ENCODE measurements at regions not wholly inside any gene's neighbourhood (a gene's known extent, or its start where the extent isn't known, plus 50 kb on each side); places are given as distances from the start of the nearest gene placed in this dataset.

GRCh38 chr17:77450742-77451244, 310.0 kb downstream of the SEC14L1 start:
- peaks cover 58% of the 10 kb centered on the region for H3K4me1 ChIP-seq (ENCODE audit: control insufficient read depth, insufficient read depth, low read length)
- peak overlapping the region; percentile 98 for H3K27ac ChIP-seq (ENCODE audit: insufficient read depth, low read depth, low read length, poor library complexity, severe bottlenecking)
- H3K27me3 ChIP-seq (ENCODE audit: control insufficient read depth, insufficient read depth, low read length, poor library complexity, severe bottlenecking) = no peaks in the 10 kb centered on the region

DNA sequence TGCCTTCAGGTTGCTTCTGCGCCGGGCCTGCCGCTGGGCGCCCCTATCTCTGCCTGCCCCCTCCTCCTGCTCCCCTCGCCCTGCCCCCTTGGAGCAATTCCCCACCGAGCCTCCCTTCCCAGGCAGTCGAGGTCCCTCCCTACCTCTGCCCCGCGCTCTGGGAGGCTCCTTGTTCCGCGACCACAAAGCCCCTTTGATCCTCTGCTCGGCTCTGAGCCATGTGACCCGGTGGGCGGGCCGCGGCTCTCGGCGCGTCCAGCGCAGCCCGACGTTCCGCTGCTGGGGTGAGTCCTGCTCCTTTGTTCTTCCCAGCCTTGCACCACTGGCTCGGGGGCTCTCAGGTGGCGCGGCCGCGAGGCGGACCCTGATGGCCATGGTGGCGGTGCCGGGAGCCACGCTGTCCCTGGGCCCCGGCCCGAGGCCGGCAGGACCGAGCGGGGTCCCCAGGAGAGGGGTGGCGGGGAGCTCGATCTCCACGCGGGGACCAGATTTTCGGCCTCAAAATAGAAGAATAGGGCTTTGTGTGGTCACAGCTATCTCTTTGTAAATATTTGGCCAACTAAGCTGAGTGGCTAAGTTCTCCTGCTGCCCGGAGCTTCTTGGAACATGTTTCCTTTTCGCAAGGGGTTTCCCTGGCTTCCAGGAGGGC, 310.6 kb downstream of the SEC14L1 start:
- Histone ChIP-seq H3K27ac (ENCODE audit: insufficient read depth, low read depth, low read length, poor library complexity, severe bottlenecking) (peak overlapping the region; percentile 98), H3K4me3 (ENCODE audit: insufficient read depth, low read depth, low read length) (peak overlapping the region; percentile 55), H3K4me1 (ENCODE audit: control insufficient read depth, insufficient read depth, low read length) (peaks cover 58% of the 10 kb centered on the region), H3K9me3 (ENCODE audit: control insufficient read depth, low read length) (no peaks in the 10 kb centered on the region), H3K27me3 (ENCODE audit: control insufficient read depth, insufficient read depth, low read length, poor library complexity, severe bottlenecking) (no peaks in the 10 kb centered on the region), H3K36me3 (ENCODE audit: control insufficient read depth, insufficient read depth, low read length) (no peaks in the 10 kb centered on the region)
- 0% methylated on average over 44 of the region's 44 CpGs for WGBS, 2 experiments

More at GRCh38 chr17:77450742-77451244, 310.0 kb downstream of the SEC14L1 start:
- WGBS, 2 experiments = 4 to 10% methylated on average over 9 of the region's 9 CpGs
- H3K36me3 ChIP-seq (ENCODE audit: control insufficient read depth, insufficient read depth, low read length) = no peaks in the 10 kb centered on the region
- H3K4me3 ChIP-seq (ENCODE audit: insufficient read depth, low read depth, low read length) = peak overlapping the region; percentile 55
- no peaks in the 10 kb centered on the region for H3K9me3 ChIP-seq (ENCODE audit: control insufficient read depth, low read length)

DNA sequence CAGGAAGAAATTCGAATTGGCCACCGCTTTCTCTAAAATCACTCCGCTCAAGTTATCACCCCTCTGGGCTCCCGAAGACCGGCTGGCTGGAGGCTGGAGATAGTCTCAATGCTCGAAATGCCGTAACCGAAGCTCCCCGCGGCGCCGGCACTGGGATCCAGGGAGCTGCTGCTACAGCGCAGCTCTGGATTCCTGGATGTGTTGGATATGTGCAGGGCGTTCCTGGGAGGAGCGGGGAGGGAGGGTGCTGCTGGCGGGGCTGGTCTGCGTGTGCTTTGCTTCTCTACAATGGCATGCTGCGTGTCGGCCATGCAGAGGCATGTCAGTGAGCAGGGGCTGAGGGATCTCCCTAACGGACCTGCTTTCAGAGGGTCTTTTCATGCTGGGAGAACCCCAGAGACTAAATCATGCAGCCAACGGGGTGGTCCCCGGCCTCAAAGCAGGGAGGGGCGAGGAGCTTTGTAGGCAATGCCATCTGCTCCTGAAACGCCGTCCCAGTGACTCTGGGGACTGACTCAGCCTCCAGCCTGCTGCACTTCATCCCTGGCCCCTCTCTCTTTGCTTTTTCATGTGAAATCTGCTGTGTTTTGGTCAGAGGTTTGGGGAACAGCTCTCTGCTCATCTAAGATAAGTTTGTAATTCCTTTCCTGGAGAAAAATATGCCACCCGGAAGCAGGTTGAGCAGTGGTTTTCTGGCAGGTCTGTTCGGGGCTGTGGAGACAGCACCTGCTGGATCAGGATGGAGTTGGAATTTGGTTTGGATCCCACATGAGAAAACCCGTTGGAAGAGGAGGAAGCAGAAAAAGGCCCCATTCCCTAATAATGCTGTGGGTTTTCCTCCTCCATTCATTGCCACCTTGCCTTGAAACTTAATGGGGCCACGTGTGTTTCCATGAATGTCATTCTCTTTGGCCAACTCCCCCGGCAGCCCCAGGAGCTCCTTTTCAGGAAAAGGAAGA, 311.4 kb downstream of the SEC14L1 start:
- Histone ChIP-seq H3K9me3 (ENCODE audit: control insufficient read depth, low read length) (no peaks in the 10 kb centered on the region), H3K4me3 (ENCODE audit: insufficient read depth, low read depth, low read length) (peak overlapping the region; percentile 55), H3K27ac (ENCODE audit: insufficient read depth, low read depth, low read length, poor library complexity, severe bottlenecking) (peak overlapping the region; percentile 98), H3K36me3 (ENCODE audit: control insufficient read depth, insufficient read depth, low read length) (no peaks in the 10 kb centered on the region), H3K4me1 (ENCODE audit: control insufficient read depth, insufficient read depth, low read length) (peaks cover 58% of the 10 kb centered on the region), H3K27me3 (ENCODE audit: control insufficient read depth, insufficient read depth, low read length, poor library complexity, severe bottlenecking) (no peaks in the 10 kb centered on the region)
- WGBS, 2 experiments = 3 to 4% methylated on average over 30 of the region's 30 CpGs

- Histone ChIP-seq H3K4me3 (ENCODE audit: insufficient read depth, low read depth, low read length) (no peak overlapping the region), H3K36me3 (ENCODE audit: control insufficient read depth, insufficient read depth, low read length) (no peaks in the 10 kb centered on the region), H3K27ac (ENCODE audit: insufficient read depth, low read depth, low read length, poor library complexity, severe bottlenecking) (no peak overlapping the region), H3K9me3 (ENCODE audit: control insufficient read depth, low read length) (no peaks in the 10 kb centered on the region), H3K27me3 (ENCODE audit: control insufficient read depth, insufficient read depth, low read length, poor library complexity, severe bottlenecking) (no peaks in the 10 kb centered on the region), H3K4me1 (ENCODE audit: control insufficient read depth, insufficient read depth, low read length) (peaks cover 65% of the 10 kb centered on the region)
- 80 to 85% methylated on average over 14 to 15 of the region's 15 CpGs for WGBS, 2 experiments
These were observed 313.0 kb downstream of the SEC14L1 start for GRCh38 chr17:77453613-77454241.

DNA sequence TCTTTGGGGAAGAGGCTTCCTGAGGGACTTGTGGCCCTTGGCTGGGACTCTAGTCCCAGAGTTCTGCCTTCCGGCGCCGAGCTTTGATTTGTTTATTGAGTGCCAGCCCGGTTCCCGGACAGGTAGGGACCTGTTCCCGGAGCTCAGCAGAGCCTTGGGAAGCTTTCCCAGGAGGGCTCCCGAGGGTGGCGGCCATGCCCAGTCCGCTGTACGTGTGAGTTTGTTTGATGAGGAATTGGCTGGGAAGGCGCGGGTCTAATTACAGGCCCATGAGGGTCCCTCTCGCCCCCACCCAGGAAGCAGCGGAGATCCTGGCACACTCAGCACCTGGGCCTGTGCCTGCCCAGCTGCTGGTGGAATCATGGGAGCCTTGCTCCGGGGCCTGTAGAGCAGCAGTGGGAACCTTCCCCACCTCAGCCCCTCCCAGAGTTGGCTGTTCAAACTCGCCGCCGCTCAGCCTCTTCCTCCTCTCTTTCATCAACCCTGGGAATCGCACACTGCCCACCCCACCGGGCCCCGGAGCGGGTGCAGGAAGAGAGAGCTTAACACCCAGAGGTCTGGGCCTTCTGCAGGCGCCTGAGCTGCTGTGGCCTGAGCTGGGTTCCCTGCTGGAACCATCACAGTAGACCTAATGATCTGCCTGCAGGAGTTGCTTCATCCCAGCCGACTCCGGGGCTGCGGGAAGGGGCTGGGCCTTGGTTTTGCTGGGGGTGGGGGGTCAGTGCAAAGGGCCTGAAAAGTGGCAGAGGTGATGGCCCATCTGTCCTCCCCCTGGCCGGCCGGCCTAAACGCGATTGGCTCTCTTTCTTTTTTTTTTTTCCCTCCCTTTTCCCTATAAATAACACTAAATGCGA, 313.7 kb downstream of the SEC14L1 start:
- WGBS, 2 experiments = 80 to 85% methylated on average over 31 of the region's 31 CpGs
- no peaks in the 10 kb centered on the region for H3K36me3 ChIP-seq (ENCODE audit: control insufficient read depth, insufficient read depth, low read length)
- no peaks in the 10 kb centered on the region for H3K27me3 ChIP-seq (ENCODE audit: control insufficient read depth, insufficient read depth, low read length, poor library complexity, severe bottlenecking)
- peaks cover 65% of the 10 kb centered on the region for H3K4me1 ChIP-seq (ENCODE audit: control insufficient read depth, insufficient read depth, low read length)
- H3K9me3 ChIP-seq (ENCODE audit: control insufficient read depth, low read length) = no peaks in the 10 kb centered on the region
- H3K4me3 ChIP-seq (ENCODE audit: insufficient read depth, low read depth, low read length) = no peak overlapping the region
- H3K27ac ChIP-seq (ENCODE audit: insufficient read depth, low read depth, low read length, poor library complexity, severe bottlenecking) = no peak overlapping the region

DNA sequence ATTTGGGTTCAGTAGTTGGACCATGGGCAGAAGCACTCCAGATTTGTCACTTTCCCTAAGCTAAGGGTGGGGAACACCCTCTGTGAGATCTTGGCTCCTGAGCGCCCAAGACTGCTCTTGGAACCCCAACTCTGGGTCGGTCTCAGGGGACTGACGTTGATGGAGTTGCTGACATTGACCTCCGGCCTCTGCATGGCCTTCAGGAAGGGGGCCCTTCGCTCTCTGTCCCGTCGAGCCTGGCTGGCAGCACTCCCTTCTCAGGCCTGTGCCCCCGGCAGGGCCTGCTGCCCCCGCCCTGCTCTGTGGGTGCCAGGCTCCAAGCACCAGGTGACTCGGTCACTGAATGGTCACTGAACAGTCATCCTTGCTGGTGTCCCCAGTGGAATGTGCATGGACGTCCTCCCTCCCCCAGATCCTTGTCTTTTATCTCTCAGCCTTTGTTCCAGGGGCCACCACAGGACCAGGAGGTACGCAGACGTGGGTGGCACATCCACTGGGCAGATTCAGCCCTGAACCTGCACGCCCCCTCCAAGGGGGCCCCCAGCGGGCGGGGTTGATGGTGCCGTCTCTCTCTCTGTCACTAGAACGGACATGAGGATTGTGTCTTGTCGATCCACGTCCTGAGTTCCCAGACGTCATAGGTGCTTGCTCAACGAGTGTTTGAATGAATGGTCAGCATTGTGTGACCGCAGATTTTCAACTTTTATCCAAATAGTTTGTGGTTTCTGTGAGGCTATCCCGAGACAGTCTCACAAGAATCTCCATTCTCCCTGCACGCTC, 314.5 kb downstream of the SEC14L1 start:
- no peak overlapping the region for H3K4me3 ChIP-seq (ENCODE audit: insufficient read depth, low read depth, low read length)
- H3K27me3 ChIP-seq (ENCODE audit: control insufficient read depth, insufficient read depth, low read length, poor library complexity, severe bottlenecking) = no peaks in the 10 kb centered on the region
- no peaks in the 10 kb centered on the region for H3K36me3 ChIP-seq (ENCODE audit: control insufficient read depth, insufficient read depth, low read length)
- H3K9me3 ChIP-seq (ENCODE audit: control insufficient read depth, low read length) = no peaks in the 10 kb centered on the region
- peaks cover 61% of the 10 kb centered on the region for H3K4me1 ChIP-seq (ENCODE audit: control insufficient read depth, insufficient read depth, low read length)
- H3K27ac ChIP-seq (ENCODE audit: insufficient read depth, low read depth, low read length, poor library complexity, severe bottlenecking) = peak overlapping the region; percentile 44
- 87 to 88% methylated on average over 25 of the region's 25 CpGs for WGBS, 2 experiments

DNA sequence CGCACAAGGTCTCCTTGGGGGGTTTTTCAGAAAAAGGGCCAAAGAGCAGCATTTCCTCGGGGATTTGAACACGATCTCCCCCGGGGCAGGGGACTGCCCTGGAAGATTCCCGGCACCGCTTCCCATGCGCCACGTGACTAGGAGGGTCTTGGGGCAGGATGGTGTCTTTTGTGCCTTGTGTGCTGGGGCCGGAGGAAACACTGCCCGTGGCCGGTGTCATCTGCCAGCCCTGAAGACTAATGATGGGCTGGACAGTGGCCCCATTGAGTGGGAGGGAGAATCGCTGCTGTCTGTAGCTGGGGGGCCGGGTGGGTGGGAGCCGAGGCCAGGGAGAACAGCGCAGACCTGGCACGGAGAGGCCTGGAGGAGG, 315.1 kb downstream of the SEC14L1 start:
- peaks cover 59% of the 10 kb centered on the region for H3K4me1 ChIP-seq (ENCODE audit: control insufficient read depth, insufficient read depth, low read length)
- H3K27me3 ChIP-seq (ENCODE audit: control insufficient read depth, insufficient read depth, low read length, poor library complexity, severe bottlenecking) = no peaks in the 10 kb centered on the region
- H3K4me3 ChIP-seq (ENCODE audit: insufficient read depth, low read depth, low read length) = no peak overlapping the region
- 90 to 93% methylated on average over 16 of the region's 16 CpGs for WGBS, 2 experiments
- no peaks in the 10 kb centered on the region for H3K9me3 ChIP-seq (ENCODE audit: control insufficient read depth, low read length)
- no peaks in the 10 kb centered on the region for H3K36me3 ChIP-seq (ENCODE audit: control insufficient read depth, insufficient read depth, low read length)
- no peak overlapping the region for H3K27ac ChIP-seq (ENCODE audit: insufficient read depth, low read depth, low read length, poor library complexity, severe bottlenecking)

- Histone ChIP-seq H3K4me1 (ENCODE audit: control insufficient read depth, insufficient read depth, low read length) (peaks cover 61% of the 10 kb centered on the region), H3K4me3 (ENCODE audit: insufficient read depth, low read depth, low read length) (no peak overlapping the region), H3K36me3 (ENCODE audit: control insufficient read depth, insufficient read depth, low read length) (no peaks in the 10 kb centered on the region), H3K9me3 (ENCODE audit: control insufficient read depth, low read length) (no peaks in the 10 kb centered on the region), H3K27ac (ENCODE audit: insufficient read depth, low read depth, low read length, poor library complexity, severe bottlenecking) (no peak overlapping the region), H3K27me3 (ENCODE audit: control insufficient read depth, insufficient read depth, low read length, poor library complexity, severe bottlenecking) (no peaks in the 10 kb centered on the region)
- 93 to 96% methylated on average over 18 of the region's 18 CpGs for WGBS, 2 experiments
These were observed 315.6 kb downstream of the SEC14L1 start for GRCh38 chr17:77456271-77456950.

Data from ectodermal cell (in vitro differentiated cells).